Kidney (tissue), 13 donors: ENCODE measurements at regions not wholly inside any gene's neighbourhood (a gene's known extent, or its start where the extent isn't known, plus 50 kb on each side); places are given as distances from the start of the nearest gene placed in this dataset.

ENCODE experiments used
- DNase-seq, 5 donors: peaks; one replicate each; pipeline ENCODE4 v3.0.0-alpha.2; 2013 to 2020
- FAIRE-seq: peaks from 2 replicates; lab custom pipeline; 2012; peaks lifted over from hg19 to GRCh38; lab: Jason Lieb, UNC
- H3K27ac ChIP-seq, 2 donors: one replicate each; pipeline ENCODE4 v1.7.0; 2013; ENCODE audit warnings: low read depth in 2 of 2, low read length in 2 of 2, inconsistent platforms in 1 of 2
- H3K27me3 ChIP-seq: one replicate; pipeline ENCODE4 v1.7.1; 2013; ENCODE audit warnings: low read length, inconsistent platforms; ENCODE audit not compliant: control insufficient read depth, insufficient read depth
- H3K36me3 ChIP-seq, 3 donors: one replicate each; pipeline versions ENCODE4 v1.7.0 to v1.7.1; 2013; ENCODE audit warnings: low read length in 3 of 3, control low read depth in 1 of 3, inconsistent platforms in 1 of 3; ENCODE audit not compliant: insufficient read depth in 3 of 3, control insufficient read depth in 2 of 3
- H3K4me1 ChIP-seq, 3 donors: one replicate each; pipeline versions ENCODE4 v1.7.0 to v1.7.1; 2013; ENCODE audit warnings: low read length in 3 of 3, inconsistent platforms in 1 of 3, low read depth in 1 of 3; ENCODE audit not compliant: control insufficient read depth in 2 of 3, insufficient read depth in 2 of 3
- H3K4me3 ChIP-seq, 3 donors: one replicate each; pipeline versions ENCODE4 v1.7.0 to v1.8.1; 2013; ENCODE audit warnings: low read length in 3 of 3, control low read depth in 1 of 3, inconsistent platforms in 1 of 3
- H3K9ac ChIP-seq, 3 donors: one replicate each; pipeline versions ENCODE4 v1.7.0 to v1.7.1; 2013; ENCODE audit warnings: low read length in 3 of 3, control low read depth in 1 of 3, inconsistent platforms in 1 of 3
- H3K9me3 ChIP-seq, 3 donors: one replicate each; pipeline versions ENCODE4 v1.7.0 to v1.7.1; 2013; ENCODE audit warnings: low read length in 3 of 3, control low read depth in 1 of 3, inconsistent platforms in 1 of 3; ENCODE audit not compliant: control insufficient read depth in 2 of 3, insufficient read depth in 1 of 3
- intact Hi-C: fragments of 100-400 bp; cut with DNase I; formaldehyde crosslinking; loops from one replicate; pipeline ENCODE4 v1.11.1; 2022
- TF ChIP-seq, protein P1 (sequence below): IDR thresholded peaks from 3 replicates; pipeline ENCODE4 v1.5.1; 2012; ENCODE audit warnings: mild to moderate bottlenecking, moderate library complexity, borderline replicate concordance; ENCODE audit not compliant: insufficient read depth; ENCODE audit errors: extremely low read depth
- donor health status: control.
- donor health status: control.
- donor health status: control.
- donor health status: control.
- donor health status: control.
- donor health status: DM: yes; HTN: yes; CAD: no.
- donor health status: Normal renal cell carcinoma (clear cell type).

DNA sequence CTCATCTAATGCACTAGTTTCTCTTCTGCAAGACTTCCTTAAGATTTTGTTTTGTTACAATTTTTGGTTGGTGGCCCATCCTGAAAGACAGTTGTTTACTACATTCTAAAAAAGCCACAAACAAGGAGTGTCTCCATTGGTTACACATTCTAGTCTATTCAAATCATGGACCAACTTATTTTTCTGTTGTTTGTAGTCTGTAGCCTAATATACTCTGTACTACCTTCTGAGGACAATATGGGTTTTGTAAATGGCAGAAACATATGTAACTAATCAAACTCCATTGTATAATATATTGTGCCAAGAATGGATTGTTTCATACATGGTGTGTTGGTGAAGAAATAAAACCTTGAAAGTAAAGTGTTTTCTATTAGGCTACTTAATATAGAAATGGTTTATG lies 79.5 kb upstream of the DHX40 start:
- H3K27me3 ChIP-seq: no peaks in the 10 kb centered on the region
- H3K36me3 ChIP-seq: no peaks in the 10 kb centered on the region

DNA sequence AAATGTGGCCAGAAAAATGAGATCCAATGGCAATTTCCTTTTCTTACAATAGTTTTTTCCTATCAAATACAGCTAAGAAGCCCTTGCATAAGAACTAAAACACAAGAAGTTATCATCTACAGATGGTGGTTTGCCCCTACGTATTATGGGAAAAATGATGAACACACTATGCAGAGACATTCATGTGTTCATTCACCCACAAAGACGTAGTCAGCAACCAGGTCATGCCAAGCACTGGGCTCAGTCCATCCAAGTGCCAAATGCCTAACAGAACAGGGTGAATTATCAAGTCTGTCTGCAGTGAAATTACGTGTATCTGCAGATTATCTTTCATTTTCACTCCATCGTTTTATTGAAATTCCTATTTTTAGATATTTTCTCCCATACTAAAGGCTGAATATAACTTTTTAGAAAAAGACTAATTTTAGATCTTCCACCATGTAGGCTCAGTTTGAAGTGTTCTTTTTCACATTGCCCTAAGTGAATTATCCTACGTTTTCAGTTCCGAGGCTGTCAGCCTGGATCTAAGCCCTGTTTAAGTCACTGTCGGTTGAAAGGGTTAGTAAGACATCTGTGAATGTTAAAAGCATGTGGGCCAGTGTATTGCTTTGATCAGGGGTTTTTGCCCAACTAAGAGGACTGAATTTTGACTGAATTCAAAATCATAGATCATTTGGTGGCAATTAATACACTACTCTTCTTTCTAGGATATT lies 78.1 kb upstream of the DHX40 start:
- H3K4me1 ChIP-seq: no peaks in the 10 kb centered on the region
- H3K9me3 ChIP-seq: no peaks in the 10 kb centered on the region
- TF ChIP-seq, protein P1, sequence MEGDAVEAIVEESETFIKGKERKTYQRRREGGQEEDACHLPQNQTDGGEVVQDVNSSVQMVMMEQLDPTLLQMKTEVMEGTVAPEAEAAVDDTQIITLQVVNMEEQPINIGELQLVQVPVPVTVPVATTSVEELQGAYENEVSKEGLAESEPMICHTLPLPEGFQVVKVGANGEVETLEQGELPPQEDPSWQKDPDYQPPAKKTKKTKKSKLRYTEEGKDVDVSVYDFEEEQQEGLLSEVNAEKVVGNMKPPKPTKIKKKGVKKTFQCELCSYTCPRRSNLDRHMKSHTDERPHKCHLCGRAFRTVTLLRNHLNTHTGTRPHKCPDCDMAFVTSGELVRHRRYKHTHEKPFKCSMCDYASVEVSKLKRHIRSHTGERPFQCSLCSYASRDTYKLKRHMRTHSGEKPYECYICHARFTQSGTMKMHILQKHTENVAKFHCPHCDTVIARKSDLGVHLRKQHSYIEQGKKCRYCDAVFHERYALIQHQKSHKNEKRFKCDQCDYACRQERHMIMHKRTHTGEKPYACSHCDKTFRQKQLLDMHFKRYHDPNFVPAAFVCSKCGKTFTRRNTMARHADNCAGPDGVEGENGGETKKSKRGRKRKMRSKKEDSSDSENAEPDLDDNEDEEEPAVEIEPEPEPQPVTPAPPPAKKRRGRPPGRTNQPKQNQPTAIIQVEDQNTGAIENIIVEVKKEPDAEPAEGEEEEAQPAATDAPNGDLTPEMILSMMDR: no peak
- no peak overlapping the region for H3K27ac ChIP-seq
- FAIRE-seq (no peak), DNase-seq (no peak)
- H3K4me3 ChIP-seq: no peak overlapping the region
- no peaks in the 10 kb centered on the region for H3K27me3 ChIP-seq
- intact Hi-C loops: no loop called here
- H3K36me3 ChIP-seq: no peaks in the 10 kb centered on the region
- H3K9ac ChIP-seq: no peak overlapping the region

More for the DNA sequence above, 79.5 kb upstream of the DHX40 start:
- H3K9me3 ChIP-seq: no peaks in the 10 kb centered on the region
- no peak for FAIRE-seq
- no peak overlapping the region for H3K9ac ChIP-seq
- no peak overlapping the region for H3K4me3 ChIP-seq
- H3K4me1 ChIP-seq: no peaks in the 10 kb centered on the region
- TF ChIP-seq, protein P1: no peak
- H3K27ac ChIP-seq: no peak overlapping the region
- DNase-seq: peak in 1 of 5 donors; percentile 25
- intact Hi-C loops: no loop called here

DNA sequence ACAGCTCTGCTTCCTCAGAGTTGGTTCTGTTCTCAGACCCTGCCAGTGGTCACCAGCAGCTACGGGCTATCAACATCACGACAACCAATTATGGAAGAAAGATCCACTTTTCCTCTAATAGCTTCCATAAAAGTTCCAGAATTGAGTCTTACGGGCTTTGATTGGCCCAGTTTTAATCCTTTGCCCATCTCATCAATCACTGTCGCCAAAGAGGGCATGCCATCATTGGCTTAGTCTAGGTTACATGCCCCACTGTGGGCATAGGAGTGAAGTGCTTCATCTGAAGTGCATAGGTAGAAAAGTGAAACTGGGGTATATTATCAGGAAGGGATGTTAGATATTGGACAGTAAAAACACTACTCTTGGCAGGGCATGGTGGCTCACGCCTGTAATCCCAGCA lies 76.6 kb upstream of the DHX40 start:
- Histone ChIP-seq H3K27ac (no peak overlapping the region), H3K9ac (no peak overlapping the region), H3K9me3 (no peaks in the 10 kb centered on the region), H3K4me3 (no peak overlapping the region), H3K27me3 (no peaks in the 10 kb centered on the region), H3K4me1 (no peaks in the 10 kb centered on the region), H3K36me3 (no peaks in the 10 kb centered on the region)
- no peak for DNase-seq
- no peak for FAIRE-seq
- TF ChIP-seq, protein P1: no peak
- intact Hi-C loops: no loop called here
